MM.1S (cell line): ENCODE measurements at regions not wholly inside any gene's neighbourhood (a gene's known extent, or its start where the extent isn't known, plus 50 kb on each side); places are given as distances from the start of the nearest gene placed in this dataset.

ENCODE experiments used
- EZH2 ChIP-seq: fragments of 300-600 bp; sonication (generic); optimal IDR thresholded peaks from 2 replicates; pipeline ENCODE3; 2017; ENCODE audit warnings: low read depth, mild to moderate bottlenecking, antibody characterized with exemption, low read length, mixed read lengths
- EZH2phosphoT487 ChIP-seq: fragments of 300-600 bp; sonication (generic); IDR thresholded peaks from 2 replicates; pipeline ENCODE4 v1.6.1; 2018; ENCODE audit warnings: antibody characterized with exemption, low read length
- TF ChIP-seq, protein P1 (sequence below): fragments of 300-600 bp; sonication (generic); IDR thresholded peaks from 2 replicates; pipeline ENCODE4 v1.5.1; 2016; ENCODE audit warnings: antibody characterized with exemption, low read length, mixed read lengths

GRCh38 chr19:28472843-28473242, 740.1 kb downstream of the UQCRFS1 start:
- TF ChIP-seq, protein P1, sequence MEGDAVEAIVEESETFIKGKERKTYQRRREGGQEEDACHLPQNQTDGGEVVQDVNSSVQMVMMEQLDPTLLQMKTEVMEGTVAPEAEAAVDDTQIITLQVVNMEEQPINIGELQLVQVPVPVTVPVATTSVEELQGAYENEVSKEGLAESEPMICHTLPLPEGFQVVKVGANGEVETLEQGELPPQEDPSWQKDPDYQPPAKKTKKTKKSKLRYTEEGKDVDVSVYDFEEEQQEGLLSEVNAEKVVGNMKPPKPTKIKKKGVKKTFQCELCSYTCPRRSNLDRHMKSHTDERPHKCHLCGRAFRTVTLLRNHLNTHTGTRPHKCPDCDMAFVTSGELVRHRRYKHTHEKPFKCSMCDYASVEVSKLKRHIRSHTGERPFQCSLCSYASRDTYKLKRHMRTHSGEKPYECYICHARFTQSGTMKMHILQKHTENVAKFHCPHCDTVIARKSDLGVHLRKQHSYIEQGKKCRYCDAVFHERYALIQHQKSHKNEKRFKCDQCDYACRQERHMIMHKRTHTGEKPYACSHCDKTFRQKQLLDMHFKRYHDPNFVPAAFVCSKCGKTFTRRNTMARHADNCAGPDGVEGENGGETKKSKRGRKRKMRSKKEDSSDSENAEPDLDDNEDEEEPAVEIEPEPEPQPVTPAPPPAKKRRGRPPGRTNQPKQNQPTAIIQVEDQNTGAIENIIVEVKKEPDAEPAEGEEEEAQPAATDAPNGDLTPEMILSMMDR, result no peak
- no peak for TF ChIP-seq EZH2
- TF ChIP-seq EZH2phosphoT487, result no peak
